ENCODE measurements at regions not wholly inside any gene's neighbourhood (a gene's known extent, or its start where the extent isn't known, plus 50 kb on each side); places are given as distances from the start of the nearest gene placed in this dataset.

GRCh38 chr21:41669533-41669830 is 97.4 kb downstream of the RIPK4 start:
- DNase-seq (ENCODE audit: low spot score) (no peak), FAIRE-seq (no peak), ATAC-seq (peak; percentile 26; the same call in 1 of the 3 replicates)
- CTCF ChIA-PET (ENCODE audit: low intra/inter-chr PET ratio, low total read pairs) = no interaction called here
- no TSS peak for BruUV-seq (replicated peaks)
- Histone ChIP-seq H4K20me1 (ENCODE audit: insufficient read depth, low read length) (no peaks in the 10 kb centered on the region), H3K79me2 (ENCODE audit: insufficient read depth, low read length) (no peaks in the 10 kb centered on the region), H2AFZ (ENCODE audit: low read length) (no peak overlapping the region), H3K4me3 (replicated peaks in 1 of 3; ENCODE audit: insufficient read depth in 1 of 3, low read depth in 2 of 3, low read length in 3 of 3) (no peak overlapping the region), H3K27me3 (ENCODE audit: control insufficient read depth in 1 of 2, insufficient read depth in 2 of 2, low read length in 2 of 2) (peaks cover 2 to 32% of the 10 kb centered on the region in 2 experiments; a peak in 3 of 5 replicates), H3K36me3 (replicated peaks in 1 of 2; ENCODE audit: control insufficient read depth in 1 of 2, insufficient read depth in 2 of 2, low read length in 2 of 2) (no peaks in the 10 kb centered on the region), H3K4me1 (ENCODE audit: insufficient read depth, low read length) (peaks cover 12% of the 10 kb centered on the region), H3K27ac (ENCODE audit: extremely low read length, insufficient read depth, low read length) (no peak overlapping the region), H3K4me2 (ENCODE audit: low read depth, low read length) (no peak overlapping the region), H3K9ac (ENCODE audit: insufficient read depth, low read depth, low read length) (no peak overlapping the region), H3K9me3 (ENCODE audit: low read length) (no peaks in the 10 kb centered on the region)
- POLR2A ChIA-PET = interaction anchor here (1.2 kb wide), 1 partner anchor 9 kb away, joined by 3 read pairs; no protein-coding TSS in a partner anchor
- WGBS (ENCODE audit: low lambda C conversion rate) = 20% methylated on average over 1 of the region's 4 CpGs
- TF ChIP-seq ZNF598 (CRISPR knock-in tag; IDR thresholded peaks at IDR 0.05; ENCODE audit: borderline replicate concordance) = no peak
- TF ChIP-seq, protein P1, sequence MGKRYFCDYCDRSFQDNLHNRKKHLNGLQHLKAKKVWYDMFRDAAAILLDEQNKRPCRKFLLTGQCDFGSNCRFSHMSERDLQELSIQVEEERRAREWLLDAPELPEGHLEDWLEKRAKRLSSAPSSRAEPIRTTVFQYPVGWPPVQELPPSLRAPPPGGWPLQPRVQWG (CRISPR knock-in tag; IDR thresholded peaks at IDR 0.05; ENCODE audit: borderline replicate concordance, low read depth) = no peak
- TF ChIP-seq, protein P2, sequence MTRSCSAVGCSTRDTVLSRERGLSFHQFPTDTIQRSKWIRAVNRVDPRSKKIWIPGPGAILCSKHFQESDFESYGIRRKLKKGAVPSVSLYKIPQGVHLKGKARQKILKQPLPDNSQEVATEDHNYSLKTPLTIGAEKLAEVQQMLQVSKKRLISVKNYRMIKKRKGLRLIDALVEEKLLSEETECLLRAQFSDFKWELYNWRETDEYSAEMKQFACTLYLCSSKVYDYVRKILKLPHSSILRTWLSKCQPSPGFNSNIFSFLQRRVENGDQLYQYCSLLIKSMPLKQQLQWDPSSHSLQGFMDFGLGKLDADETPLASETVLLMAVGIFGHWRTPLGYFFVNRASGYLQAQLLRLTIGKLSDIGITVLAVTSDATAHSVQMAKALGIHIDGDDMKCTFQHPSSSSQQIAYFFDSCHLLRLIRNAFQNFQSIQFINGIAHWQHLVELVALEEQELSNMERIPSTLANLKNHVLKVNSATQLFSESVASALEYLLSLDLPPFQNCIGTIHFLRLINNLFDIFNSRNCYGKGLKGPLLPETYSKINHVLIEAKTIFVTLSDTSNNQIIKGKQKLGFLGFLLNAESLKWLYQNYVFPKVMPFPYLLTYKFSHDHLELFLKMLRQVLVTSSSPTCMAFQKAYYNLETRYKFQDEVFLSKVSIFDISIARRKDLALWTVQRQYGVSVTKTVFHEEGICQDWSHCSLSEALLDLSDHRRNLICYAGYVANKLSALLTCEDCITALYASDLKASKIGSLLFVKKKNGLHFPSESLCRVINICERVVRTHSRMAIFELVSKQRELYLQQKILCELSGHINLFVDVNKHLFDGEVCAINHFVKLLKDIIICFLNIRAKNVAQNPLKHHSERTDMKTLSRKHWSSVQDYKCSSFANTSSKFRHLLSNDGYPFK (CRISPR knock-in tag; IDR thresholded peaks at IDR 0.05; ENCODE audit: borderline replicate concordance) = no peak
- TF ChIP-seq ONECUT2 (CRISPR knock-in tag; IDR thresholded peaks at IDR 0.05) = no peak
- TF ChIP-seq CREB1 (IDR thresholded peaks at IDR 0.05) = no peak
- no peak for TF ChIP-seq CREB1 (CRISPR knock-in tag; IDR thresholded peaks at IDR 0.05)
- no peak for TF ChIP-seq HNRNPH1 (optimal IDR thresholded peaks at IDR 0.05; ENCODE audit: low read depth, low read length)
- TF ChIP-seq ZNF781 (CRISPR knock-in tag; IDR thresholded peaks at IDR 0.05; ENCODE audit: borderline replicate concordance, not compliant biosample characterization) = no peak
- TF ChIP-seq, protein P3, sequence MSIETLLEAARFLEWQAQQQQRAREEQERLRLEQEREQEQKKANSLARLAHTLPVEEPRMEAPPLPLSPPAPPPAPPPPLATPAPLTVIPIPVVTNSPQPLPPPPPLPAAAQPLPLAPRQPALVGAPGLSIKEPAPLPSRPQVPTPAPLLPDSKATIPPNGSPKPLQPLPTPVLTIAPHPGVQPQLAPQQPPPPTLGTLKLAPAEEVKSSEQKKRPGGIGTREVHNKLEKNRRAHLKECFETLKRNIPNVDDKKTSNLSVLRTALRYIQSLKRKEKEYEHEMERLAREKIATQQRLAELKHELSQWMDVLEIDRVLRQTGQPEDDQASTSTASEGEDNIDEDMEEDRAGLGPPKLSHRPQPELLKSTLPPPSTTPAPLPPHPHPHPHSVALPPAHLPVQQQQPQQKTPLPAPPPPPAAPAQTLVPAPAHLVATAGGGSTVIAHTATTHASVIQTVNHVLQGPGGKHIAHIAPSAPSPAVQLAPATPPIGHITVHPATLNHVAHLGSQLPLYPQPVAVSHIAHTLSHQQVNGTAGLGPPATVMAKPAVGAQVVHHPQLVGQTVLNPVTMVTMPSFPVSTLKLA (IDR thresholded peaks at IDR 0.05) = no peak
- no peak for TF ChIP-seq ZFY (CRISPR knock-in tag; IDR thresholded peaks at IDR 0.05)
- no peak for TF ChIP-seq ZNF30 (CRISPR knock-in tag; IDR thresholded peaks at IDR 0.05)
- TF ChIP-seq TBP (CRISPR knock-in tag; IDR thresholded peaks at IDR 0.05) = no peak
- no peak for TF ChIP-seq FLYWCH1 (CRISPR knock-in tag; IDR thresholded peaks at IDR 0.05)
- in situ Hi-C loops (cut with HindIII; ENCODE audit: extremely low pct_ligation_motif_present, low pct_unique_long_range_greater_than_20kb) (loop anchor here (5.0 kb wide), 1 partner anchor 98 kb away; the partner anchor contains the start of gene RIPK4), intact Hi-C loops (cut with micrococcal nuclease; ENCODE audit: unreplicated experiment) (no loop called here)

Data from HepG2 (cell line).